CD14-positive monocyte (primary cell): ENCODE measurements at regions not wholly inside any gene's neighbourhood (a gene's known extent, or its start where the extent isn't known, plus 50 kb on each side); places are given as distances from the start of the nearest gene placed in this dataset.

ENCODE experiments used
- DNase-seq, 3 donors: peaks; one replicate each; pipeline ENCODE4 v3.0.0-alpha.2; 2011 to 2022
- H2AFZ ChIP-seq: 2 replicates; pipeline ENCODE4 v1.6.0; 2012; ENCODE audit warnings: mild to moderate bottlenecking, low read depth, low read length, inconsistent platforms; ENCODE audit not compliant: insufficient read depth, poor library complexity, severe bottlenecking
- H3K27ac ChIP-seq, 2 donors: 1 replicate in 1 of 2; 2 replicates in 1 of 2; pipeline ENCODE4 v1.5.1; 2012 to 2013; ENCODE audit warnings: low read length in 2 of 2, control low read depth in 1 of 2, inconsistent platforms in 1 of 2, low read depth in 1 of 2, mild to moderate bottlenecking in 1 of 2
- H3K27me3 ChIP-seq, 2 donors: one replicate each; pipeline versions ENCODE4 v1.6.0 to v1.6.1; 2011 to 2013; ENCODE audit warnings: low read length in 2 of 2; ENCODE audit not compliant: control insufficient read depth in 2 of 2, insufficient read depth in 2 of 2
- H3K36me3 ChIP-seq, 2 donors: replicated peaks in 1 of 2; 1 replicate in 1 of 2; 2 replicates in 1 of 2; pipeline versions ENCODE4 v1.5.1 to v1.6.1; 2012 to 2013; ENCODE audit warnings: low read length in 2 of 2, control low read depth in 1 of 2, inconsistent platforms in 1 of 2, mild to moderate bottlenecking in 1 of 2; ENCODE audit not compliant: insufficient read depth in 2 of 2, control insufficient read depth in 1 of 2
- H3K4me1 ChIP-seq, 2 donors: 1 replicate in 1 of 2; 2 replicates in 1 of 2; pipeline versions ENCODE4 v1.5.1 to v1.6.1; 2012 to 2013; ENCODE audit warnings: low read length in 2 of 2, control low read depth in 1 of 2, inconsistent platforms in 1 of 2, mild to moderate bottlenecking in 1 of 2, moderate library complexity in 1 of 2; ENCODE audit not compliant: insufficient read depth in 2 of 2, control insufficient read depth in 1 of 2
- H3K4me2 ChIP-seq: replicated peaks from 2 replicates; pipeline ENCODE3; 2012; ENCODE audit warnings: low read length, moderate library complexity, mild to moderate bottlenecking; ENCODE audit not compliant: poor library complexity, severe bottlenecking; ENCODE audit errors: extremely low read depth
- H3K4me3 ChIP-seq, 3 experiments: fragments of 200-600 bp in 1 of 3; sonication (generic) in 1 of 3; replicated peaks in 1 of 3; 1 replicate in 2 of 3; 2 replicates in 1 of 3; pipeline ENCODE4 v1.5.1; 2011 to 2013; ENCODE audit warnings: low read length in 3 of 3, mild to moderate bottlenecking in 3 of 3, control low read depth in 2 of 3, low read depth in 2 of 3, inconsistent platforms in 1 of 3, moderate library complexity in 1 of 3
- H3K79me2 ChIP-seq: 2 replicates; pipeline ENCODE4 v1.6.0; 2012; ENCODE audit warnings: mild to moderate bottlenecking, control low read depth, inconsistent platforms, low read length, moderate library complexity; ENCODE audit not compliant: insufficient read depth
- H3K9ac ChIP-seq: 2 replicates; pipeline ENCODE4 v1.6.0; 2017; ENCODE audit warnings: low read length, mild to moderate bottlenecking; ENCODE audit not compliant: insufficient read depth, poor library complexity, severe bottlenecking
- H3K9me3 ChIP-seq, 2 donors: replicated peaks in 1 of 2; 1 replicate in 1 of 2; 2 replicates in 1 of 2; pipeline versions ENCODE4 v1.5.1 to v1.6.1; 2012 to 2013; ENCODE audit warnings: low read length in 2 of 2, control low read depth in 1 of 2; ENCODE audit not compliant: control insufficient read depth in 1 of 2, insufficient read depth in 1 of 2
- H4K20me1 ChIP-seq: 2 replicates; pipeline ENCODE4 v1.6.0; 2012; ENCODE audit warnings: mild to moderate bottlenecking, low read length, control low read depth, moderate library complexity; ENCODE audit not compliant: insufficient read depth
- H3K27ac Mint-ChIP-seq, 7 donors: one replicate each; pipeline ENCODE4 v1.8.0; 2020; ENCODE audit warnings: mild to moderate bottlenecking in 7 of 7, mixed read lengths in 7 of 7, moderate library complexity in 6 of 7, inconsistent platforms in 2 of 7
- H3K27me3 Mint-ChIP-seq, 3 donors: one replicate each; pipeline ENCODE4 v1.8.0; 2021 to 2022; ENCODE audit warnings: low read depth in 3 of 3, mild to moderate bottlenecking in 3 of 3, mixed read lengths in 3 of 3, moderate library complexity in 3 of 3, inconsistent platforms in 1 of 3
- H3K36me3 Mint-ChIP-seq, 2 donors: one replicate each; pipeline ENCODE4 v1.8.0; 2020; ENCODE audit warnings: mixed read lengths in 2 of 2, inconsistent platforms in 1 of 2, mild to moderate bottlenecking in 1 of 2
- H3K4me1 Mint-ChIP-seq: one replicate; pipeline ENCODE4 v1.8.0; 2020; ENCODE audit warnings: mild to moderate bottlenecking, mixed read lengths
- H3K4me3 Mint-ChIP-seq, 2 donors: one replicate each; pipeline ENCODE4 v1.8.0; 2020; ENCODE audit warnings: mild to moderate bottlenecking in 2 of 2, mixed read lengths in 2 of 2, moderate library complexity in 1 of 2
- H3K9me3 Mint-ChIP-seq, 7 donors: one replicate each; pipeline ENCODE4 v1.8.0; 2020 to 2022; ENCODE audit warnings: mixed read lengths in 7 of 7, mild to moderate bottlenecking in 6 of 7, moderate library complexity in 6 of 7, inconsistent platforms in 2 of 7
- CTCF ChIP-seq: fragments of 200-600 bp; IDR thresholded peaks from one replicate; pipeline ENCODE4 v1.8.0; 2022; ENCODE audit warnings: antibody characterized with exemption, mild to moderate bottlenecking
- WGBS: methylation state at CpG from one replicate; pipeline ENCODE4 v1.1.5; 2013; ENCODE audit warnings: missing lambda C conversion rate; ENCODE audit not compliant: insufficient coverage; 5-methylcytosine and 5-hydroxymethylcytosine counted together
- intact Hi-C, 2 donors: fragments of 100-400 bp; cut with micrococcal nuclease; formaldehyde crosslinking; loops; one replicate each; pipeline versions ENCODE4 v1.15.0 to v1.15.1; 2023

- no peak for DNase-seq
- Mint-ChIP-seq H3K27ac (no peak overlapping the region), H3K4me3 (no peak overlapping the region), H3K27me3 (peaks cover 0 to 2% (median 0%) of the 10 kb centered on the region in 3 donors), H3K9me3 (peaks cover 2 to 16% (median 7%) of the 10 kb centered on the region in 7 donors), H3K36me3 (no peaks in the 10 kb centered on the region), H3K4me1 (no peaks in the 10 kb centered on the region)
- no peaks in the 10 kb centered on the region for H3K79me2 ChIP-seq
- H2AFZ ChIP-seq, result no peak overlapping the region
- H3K27me3 ChIP-seq, result no peaks in the 10 kb centered on the region
- peaks cover 14 to 22% of the 10 kb centered on the region in 2 donors for H3K9me3 ChIP-seq
- H3K36me3 ChIP-seq, result no peaks in the 10 kb centered on the region
- WGBS, result no CpG with 5 or more reads among the region's 1 CpG
- H3K9ac ChIP-seq, result no peak overlapping the region
- TF ChIP-seq CTCF, result no peak
- no peak overlapping the region for H3K4me2 ChIP-seq
- H3K4me1 ChIP-seq, result no peaks in the 10 kb centered on the region
- no peaks in the 10 kb centered on the region for H4K20me1 ChIP-seq
- intact Hi-C loops, result no loop called here
- no peak overlapping the region for H3K4me3 ChIP-seq
- H3K27ac ChIP-seq, result no peak overlapping the region
These were observed 549.4 kb downstream of the TLL1 start for GRCh38 chr4:166422475-166422874.

GRCh38 chr4:166426300-166426863, 553.3 kb downstream of the TLL1 start:
- Histone ChIP-seq H3K79me2 (no peaks in the 10 kb centered on the region), H3K27me3 (no peaks in the 10 kb centered on the region), H3K9ac (no peak overlapping the region), H3K9me3 (peaks cover 0 to 5% of the 10 kb centered on the region in 2 donors), H3K4me2 (no peak overlapping the region), H2AFZ (no peak overlapping the region), H3K36me3 (no peaks in the 10 kb centered on the region), H3K4me1 (no peaks in the 10 kb centered on the region), H3K27ac (no peak overlapping the region), H4K20me1 (no peaks in the 10 kb centered on the region), H3K4me3 (no peak overlapping the region)
- no peak for DNase-seq
- Mint-ChIP-seq H3K9me3 (peaks cover 0 to 6% (median 0%) of the 10 kb centered on the region in 7 donors), H3K4me3 (no peak overlapping the region), H3K27me3 (peaks cover 0 to 2% (median 0%) of the 10 kb centered on the region in 3 donors), H3K36me3 (no peaks in the 10 kb centered on the region), H3K4me1 (no peaks in the 10 kb centered on the region), H3K27ac (no peak overlapping the region)
- intact Hi-C loops, result no loop called here
- no CpG with 5 or more reads among the region's 2 CpGs for WGBS
- no peak for TF ChIP-seq CTCF
